Peyer's patch (tissue), 4 donors: ENCODE measurements at regions not wholly inside any gene's neighbourhood (a gene's known extent, or its start where the extent isn't known, plus 50 kb on each side); places are given as distances from the start of the nearest gene placed in this dataset.

Source experiments
- CTCF ChIP-seq, 6 experiments: fragments of 450-650 bp in 4 of 6; fragments of 200-600 bp in 2 of 6; sonication (generic) in 1 of 6; IDR thresholded peaks; one replicate each; pipeline ENCODE4 v1.5.1; 2017 to 2019; ENCODE audit warnings: antibody characterized with exemption in 6 of 6, mild to moderate bottlenecking in 3 of 6, moderate library complexity in 1 of 6
- POLR2A ChIP-seq, 2 donors: fragments of 450-650 bp; IDR thresholded peaks; one replicate each; pipeline ENCODE4 v1.5.1; 2017; ENCODE audit warnings: antibody characterized with exemption in 2 of 2, mild to moderate bottlenecking in 2 of 2, moderate library complexity in 2 of 2

GRCh38 chr4:10168151-10168550, 51.6 kb upstream of the WDR1 start:
- no peak for TF ChIP-seq POLR2A (IDR thresholded peaks at IDR 0.05)
- no peak for TF ChIP-seq CTCF (IDR thresholded peaks at IDR 0.05)
